Activated naive CD4-positive, alpha-beta T cell treated with anti-CD3 and anti-CD28 coated beads, Interleukin-2, amount 50 U/mL, for 24 hours (primary cell): ENCODE measurements at regions not wholly inside any gene's neighbourhood (a gene's known extent, or its start where the extent isn't known, plus 50 kb on each side); places are given as distances from the start of the nearest gene placed in this dataset.

Experiments
- H3K27ac Mint-ChIP-seq: one replicate; pipeline ENCODE4 v1.8.0; 2021; ENCODE audit warnings: mild to moderate bottlenecking, mixed read lengths
- H3K27me3 Mint-ChIP-seq: one replicate; pipeline ENCODE4 v1.8.0; 2021; ENCODE audit warnings: mixed read lengths
- H3K36me3 Mint-ChIP-seq: one replicate; pipeline ENCODE4 v1.8.0; 2021; ENCODE audit warnings: mixed read lengths
- H3K4me1 Mint-ChIP-seq: one replicate; pipeline ENCODE4 v1.8.0; 2021; ENCODE audit warnings: mixed read lengths
- H3K4me3 Mint-ChIP-seq: one replicate; pipeline ENCODE4 v1.8.0; 2021; ENCODE audit warnings: mild to moderate bottlenecking, mixed read lengths
- H3K9me3 Mint-ChIP-seq: one replicate; pipeline ENCODE4 v1.8.0; 2021; ENCODE audit warnings: mixed read lengths

GRCh38 chr18:46398005-46398404, 259.0 kb downstream of the LOXHD1 start:
- no peak overlapping the region for H3K27ac Mint-ChIP-seq
- H3K4me1 Mint-ChIP-seq = no peaks in the 10 kb centered on the region
- no peaks in the 10 kb centered on the region for H3K9me3 Mint-ChIP-seq

GRCh38 chr18:46398625-46399024, 258.4 kb downstream of the LOXHD1 start:
- Mint-ChIP-seq H3K4me1 (no peaks in the 10 kb centered on the region), H3K27ac (no peak overlapping the region)

More at GRCh38 chr18:46398005-46398404, 259.0 kb downstream of the LOXHD1 start:
- Mint-ChIP-seq H3K27me3 (no peaks in the 10 kb centered on the region), H3K4me3 (no peak overlapping the region), H3K36me3 (no peaks in the 10 kb centered on the region)

DNA sequence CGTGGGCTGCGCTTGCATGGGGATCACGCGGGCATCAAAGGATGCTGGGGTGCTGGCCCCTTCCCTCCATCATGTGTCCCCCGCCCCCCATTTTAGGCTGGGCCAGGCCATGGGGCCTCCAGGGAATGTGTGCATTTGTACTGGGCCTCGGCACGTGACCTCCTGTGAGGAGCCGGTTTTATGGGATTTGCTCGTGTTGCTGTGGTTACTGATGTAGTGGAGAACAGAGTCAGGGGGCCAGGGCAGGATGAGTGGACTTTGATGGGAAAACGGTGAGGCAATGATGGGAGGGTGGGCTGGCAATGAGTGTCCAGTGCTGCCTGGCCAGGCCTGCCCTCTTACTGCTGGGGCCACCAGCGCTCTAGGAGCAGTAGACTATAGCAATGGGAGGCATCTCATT, 257.7 kb downstream of the LOXHD1 start:
- Mint-ChIP-seq H3K36me3 (no peaks in the 10 kb centered on the region), H3K9me3 (no peaks in the 10 kb centered on the region), H3K27ac (no peak overlapping the region), H3K4me1 (no peaks in the 10 kb centered on the region), H3K27me3 (no peaks in the 10 kb centered on the region), H3K4me3 (no peak overlapping the region)

More at GRCh38 chr18:46398625-46399024, 258.4 kb downstream of the LOXHD1 start:
- Mint-ChIP-seq H3K9me3 (no peaks in the 10 kb centered on the region), H3K36me3 (no peaks in the 10 kb centered on the region), H3K27me3 (no peaks in the 10 kb centered on the region), H3K4me3 (no peak overlapping the region)

DNA sequence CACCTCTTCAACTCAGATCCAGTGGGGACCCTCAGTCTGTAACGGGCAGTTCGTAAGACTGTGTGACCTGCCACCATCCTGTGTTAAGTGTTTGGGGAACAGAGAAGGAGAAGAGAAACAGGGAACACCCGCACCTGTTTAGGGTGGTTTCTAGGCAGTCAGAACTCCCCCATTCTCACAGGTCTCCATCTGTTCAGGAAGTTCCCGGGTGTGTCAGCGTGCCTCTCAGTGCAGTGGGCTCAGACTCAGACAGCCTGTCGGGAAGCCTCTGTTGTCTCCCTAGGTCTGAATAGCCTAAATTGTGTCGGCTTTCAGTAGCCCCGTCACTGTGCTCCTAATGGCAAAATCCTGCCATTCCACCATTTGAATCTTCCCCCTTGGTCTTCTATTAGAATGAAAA, 256.6 kb downstream of the LOXHD1 start:
- H3K27ac Mint-ChIP-seq = no peak overlapping the region
- no peaks in the 10 kb centered on the region for H3K36me3 Mint-ChIP-seq
- H3K27me3 Mint-ChIP-seq = peaks cover 5% of the 10 kb centered on the region
- no peak overlapping the region for H3K4me3 Mint-ChIP-seq
- no peaks in the 10 kb centered on the region for H3K4me1 Mint-ChIP-seq
- no peaks in the 10 kb centered on the region for H3K9me3 Mint-ChIP-seq

- Mint-ChIP-seq H3K27me3 (peaks cover 5% of the 10 kb centered on the region), H3K36me3 (no peaks in the 10 kb centered on the region), H3K27ac (no peak overlapping the region), H3K9me3 (no peaks in the 10 kb centered on the region), H3K4me1 (no peaks in the 10 kb centered on the region), H3K4me3 (no peak overlapping the region)
Observed at GRCh38 chr18:46401486-46402070, 255.4 kb downstream of the LOXHD1 start.

DNA sequence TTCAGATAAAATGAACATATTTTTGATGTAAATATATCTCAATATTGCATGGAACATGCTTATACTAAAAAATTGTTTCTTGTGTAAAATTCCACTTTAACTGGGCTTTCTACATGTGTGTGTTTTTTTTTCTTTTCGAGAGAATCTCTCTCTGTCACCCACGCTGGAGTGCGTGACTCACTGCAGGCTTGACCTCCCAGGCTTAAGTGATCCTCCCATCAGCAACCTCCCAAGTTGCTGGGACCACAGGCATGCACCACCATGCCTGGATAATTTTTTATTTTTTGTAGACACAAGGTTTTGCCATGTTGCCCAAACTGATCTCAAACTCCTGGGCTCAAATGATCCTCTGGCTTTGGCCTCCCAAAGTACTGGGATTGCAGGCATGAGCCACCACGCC, 254.6 kb downstream of the LOXHD1 start:
- Mint-ChIP-seq H3K9me3 (no peaks in the 10 kb centered on the region), H3K4me3 (no peak overlapping the region), H3K27me3 (peaks cover 5% of the 10 kb centered on the region), H3K27ac (no peak overlapping the region), H3K4me1 (no peaks in the 10 kb centered on the region), H3K36me3 (no peaks in the 10 kb centered on the region)

GRCh38 chr18:46402945-46403344, 254.1 kb downstream of the LOXHD1 start:
- Mint-ChIP-seq H3K27ac (no peak overlapping the region), H3K4me3 (no peak overlapping the region), H3K36me3 (no peaks in the 10 kb centered on the region), H3K27me3 (peaks cover 5% of the 10 kb centered on the region), H3K4me1 (no peaks in the 10 kb centered on the region), H3K9me3 (no peaks in the 10 kb centered on the region)

GRCh38 chr18:46405832-46406538, 251.0 kb downstream of the LOXHD1 start:
- H3K36me3 Mint-ChIP-seq = no peaks in the 10 kb centered on the region
- H3K27ac Mint-ChIP-seq = no peak overlapping the region
- no peaks in the 10 kb centered on the region for H3K4me1 Mint-ChIP-seq
- peaks cover 5% of the 10 kb centered on the region for H3K27me3 Mint-ChIP-seq
- H3K9me3 Mint-ChIP-seq = no peaks in the 10 kb centered on the region
- no peak overlapping the region for H3K4me3 Mint-ChIP-seq

DNA sequence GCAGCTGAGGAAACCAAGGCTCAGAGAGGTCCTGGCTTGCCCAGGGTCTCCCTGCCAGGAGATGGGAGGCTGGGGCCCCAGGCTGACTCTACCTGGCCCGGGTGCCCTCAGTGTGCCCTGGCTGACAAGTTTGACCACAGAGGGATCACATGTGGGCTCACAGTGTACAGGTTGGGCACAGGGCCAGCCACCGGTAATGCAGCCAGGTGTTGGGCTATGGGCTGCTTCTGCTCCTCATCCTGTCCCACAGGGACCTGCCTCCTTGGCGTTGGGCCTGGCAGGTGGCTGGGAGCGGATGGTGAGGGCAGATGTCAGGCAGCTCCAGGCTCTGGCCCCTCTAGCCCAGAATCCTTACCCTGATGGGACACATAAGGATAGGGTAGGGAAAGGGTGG, 250.5 kb downstream of the LOXHD1 start:
- Mint-ChIP-seq H3K9me3 (no peaks in the 10 kb centered on the region), H3K36me3 (no peaks in the 10 kb centered on the region), H3K4me3 (no peak overlapping the region), H3K27me3 (peaks cover 5% of the 10 kb centered on the region), H3K27ac (no peak overlapping the region), H3K4me1 (no peaks in the 10 kb centered on the region)

GRCh38 chr18:46407486-46408166, 249.4 kb downstream of the LOXHD1 start:
- no peaks in the 10 kb centered on the region for H3K9me3 Mint-ChIP-seq
- peaks cover 5% of the 10 kb centered on the region for H3K27me3 Mint-ChIP-seq
- H3K4me3 Mint-ChIP-seq = no peak overlapping the region
- no peak overlapping the region for H3K27ac Mint-ChIP-seq
- no peaks in the 10 kb centered on the region for H3K4me1 Mint-ChIP-seq
- no peaks in the 10 kb centered on the region for H3K36me3 Mint-ChIP-seq

DNA sequence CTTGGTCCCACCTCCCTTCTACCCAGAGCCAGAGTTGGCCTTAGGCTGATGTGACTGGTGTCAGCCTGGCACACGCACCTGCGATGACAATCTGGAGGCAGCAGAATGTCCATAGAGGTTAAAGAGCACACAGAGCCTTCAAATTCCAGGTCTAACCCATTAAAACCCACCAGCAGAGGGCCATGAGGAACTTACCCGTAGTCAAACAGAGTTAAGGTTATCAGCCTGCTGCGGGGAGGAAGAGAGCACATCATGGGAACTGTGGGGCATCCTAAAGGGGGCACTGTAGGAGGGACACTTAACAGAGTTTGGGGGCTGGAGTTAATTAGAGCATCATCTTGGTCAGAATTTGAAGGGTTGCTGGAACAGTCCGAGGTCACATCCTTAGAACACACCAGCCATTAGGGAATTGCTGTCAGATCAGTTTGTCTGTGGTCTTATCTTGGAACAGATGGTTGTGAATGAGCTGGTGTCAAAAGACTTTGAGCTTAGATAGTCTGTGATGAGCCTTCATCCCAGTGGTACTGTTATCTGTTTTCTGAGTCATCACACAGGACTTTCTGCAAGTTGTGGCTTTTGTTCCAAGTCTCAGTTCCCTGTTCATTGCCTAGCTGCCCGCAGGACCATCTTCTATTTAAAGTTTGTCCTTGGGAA, 248.6 kb downstream of the LOXHD1 start:
- Mint-ChIP-seq H3K27ac (no peak overlapping the region), H3K27me3 (peaks cover 5% of the 10 kb centered on the region), H3K9me3 (no peaks in the 10 kb centered on the region), H3K4me3 (no peak overlapping the region), H3K36me3 (no peaks in the 10 kb centered on the region), H3K4me1 (no peaks in the 10 kb centered on the region)

DNA sequence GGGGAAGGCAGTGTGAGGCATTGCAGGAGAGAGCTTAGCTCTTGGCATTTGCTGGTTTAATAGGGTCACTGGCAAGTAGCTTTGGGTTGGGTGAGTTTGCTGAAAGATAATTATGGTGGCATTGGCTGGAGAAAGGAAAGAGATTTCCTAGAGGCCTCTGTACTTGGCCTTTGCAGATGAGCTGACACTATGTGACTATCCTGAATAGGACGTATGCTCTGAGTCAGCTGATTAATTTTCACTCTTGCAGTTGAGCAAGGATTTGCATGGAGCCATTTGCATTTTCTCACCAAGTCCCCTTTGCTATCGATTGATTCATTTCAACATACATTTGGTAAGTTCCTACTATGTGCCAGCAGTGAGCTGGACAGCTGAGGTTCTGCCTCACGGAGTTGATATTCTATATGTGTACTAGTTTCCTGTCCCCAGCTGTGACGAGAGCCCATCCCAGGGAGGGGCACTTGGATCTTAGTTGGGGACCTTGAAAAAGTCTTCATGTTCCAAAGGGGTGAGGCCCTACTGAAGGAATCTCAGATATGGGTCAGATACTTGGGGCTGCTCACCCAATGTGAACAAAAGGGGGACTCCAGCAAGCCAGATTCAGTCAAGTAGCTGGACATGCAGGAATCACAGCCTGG, 245.7 kb downstream of the LOXHD1 start:
- Mint-ChIP-seq H3K4me1 (no peaks in the 10 kb centered on the region), H3K27me3 (no peaks in the 10 kb centered on the region), H3K9me3 (no peaks in the 10 kb centered on the region), H3K27ac (no peak overlapping the region), H3K36me3 (no peaks in the 10 kb centered on the region), H3K4me3 (no peak overlapping the region)

DNA sequence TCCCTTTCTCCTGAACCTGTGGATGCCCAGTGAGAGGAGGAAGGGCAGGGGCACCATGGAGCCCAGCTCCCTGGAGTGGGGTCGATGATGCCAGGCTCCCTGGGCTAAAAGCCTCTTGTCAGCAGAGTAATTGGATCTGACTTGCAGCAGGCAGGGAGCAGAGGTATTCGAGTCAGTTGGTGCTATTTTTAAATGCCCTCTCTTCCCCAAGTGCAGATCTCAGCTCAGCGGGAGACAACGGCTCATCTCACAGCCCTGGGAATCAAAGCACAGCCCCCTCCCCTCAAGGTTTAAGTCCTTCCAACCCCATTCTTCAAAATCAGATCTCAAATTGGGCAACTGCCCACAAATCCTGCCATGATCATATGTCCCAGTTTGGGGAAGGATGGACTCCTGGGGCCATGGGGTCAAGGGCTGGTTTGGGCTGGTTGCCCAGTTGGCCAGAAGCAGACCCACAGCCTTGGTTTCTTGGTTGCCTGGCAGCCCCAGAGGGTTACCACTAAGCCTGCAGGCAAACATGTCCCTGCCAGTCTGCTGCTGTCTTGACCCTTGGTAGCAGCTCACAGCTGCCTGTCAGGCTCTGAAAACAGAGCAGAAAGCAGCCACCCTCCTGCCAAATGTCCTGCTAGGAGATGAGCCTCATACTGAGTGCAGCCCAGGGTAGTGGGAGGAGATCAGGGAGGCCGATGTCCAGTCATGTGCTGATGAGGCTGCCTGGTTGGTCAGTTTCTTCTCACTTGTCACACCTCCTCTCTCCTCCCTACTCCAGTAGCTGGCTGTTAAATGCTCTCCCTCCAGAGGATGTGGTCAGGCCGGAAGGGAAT, 244.9 kb downstream of the LOXHD1 start:
- Mint-ChIP-seq H3K4me3 (no peak overlapping the region), H3K27ac (no peak overlapping the region), H3K9me3 (no peaks in the 10 kb centered on the region), H3K27me3 (no peaks in the 10 kb centered on the region), H3K4me1 (no peaks in the 10 kb centered on the region), H3K36me3 (no peaks in the 10 kb centered on the region)

GRCh38 chr18:46412916-46413315, 244.1 kb downstream of the LOXHD1 start:
- no peaks in the 10 kb centered on the region for H3K36me3 Mint-ChIP-seq
- H3K27me3 Mint-ChIP-seq = no peaks in the 10 kb centered on the region
- no peak overlapping the region for H3K27ac Mint-ChIP-seq
- H3K9me3 Mint-ChIP-seq = no peaks in the 10 kb centered on the region
- no peak overlapping the region for H3K4me3 Mint-ChIP-seq
- H3K4me1 Mint-ChIP-seq = no peaks in the 10 kb centered on the region

GRCh38 chr18:46413684-46414083, 243.3 kb downstream of the LOXHD1 start:
- H3K9me3 Mint-ChIP-seq = no peaks in the 10 kb centered on the region
- no peaks in the 10 kb centered on the region for H3K36me3 Mint-ChIP-seq
- no peak overlapping the region for H3K4me3 Mint-ChIP-seq
- H3K27me3 Mint-ChIP-seq = no peaks in the 10 kb centered on the region
- H3K4me1 Mint-ChIP-seq = peaks cover 3% of the 10 kb centered on the region
- no peak overlapping the region for H3K27ac Mint-ChIP-seq
